Hippocampal formation (tissue), 2 donors: ENCODE measurements at regions not wholly inside any gene's neighbourhood (a gene's known extent, or its start where the extent isn't known, plus 50 kb on each side); places are given as distances from the start of the nearest gene placed in this dataset.

Source experiments
- DNase-seq, 2 donors: peaks; one replicate each; lab custom pipeline; 2025; lab: John Stamatoyannopoulos, UW

- no peak for DNase-seq
These were observed 1119.9 kb upstream of the AUTS2 start for GRCh38 chr7:68478326-68478725.

GRCh38 chr7:68482800-68483199 is 1115.5 kb upstream of the AUTS2 start:
- no peak for DNase-seq

GRCh38 chr7:68484731-68485130 is 1113.5 kb upstream of the AUTS2 start:
- no peak for DNase-seq

- no peak for DNase-seq
These were observed 1112.9 kb upstream of the AUTS2 start for GRCh38 chr7:68485253-68485917.

GRCh38 chr7:68488341-68489060 is 1109.8 kb upstream of the AUTS2 start:
- DNase-seq = no peak

GRCh38 chr7:68491523-68492358 is 1106.5 kb upstream of the AUTS2 start:
- no peak for DNase-seq

GRCh38 chr7:68492359-68492690 is 1106.0 kb upstream of the AUTS2 start:
- no peak for DNase-seq

GRCh38 chr7:68503400-68503799 is 1094.9 kb upstream of the AUTS2 start:
- no peak for DNase-seq

- DNase-seq = peak in 1 of 2 donors; percentile 5
These were observed 1093.6 kb upstream of the AUTS2 start for GRCh38 chr7:68504716-68505115.

GRCh38 chr7:68505721-68506120 is 1092.6 kb upstream of the AUTS2 start:
- DNase-seq = no peak

- DNase-seq = no peak
These were observed 1090.6 kb upstream of the AUTS2 start for GRCh38 chr7:68507668-68508067.

GRCh38 chr7:68509054-68509453 is 1089.2 kb upstream of the AUTS2 start:
- DNase-seq = no peak

GRCh38 chr7:68509603-68510002 is 1088.7 kb upstream of the AUTS2 start:
- no peak for DNase-seq

- peak in 1 of 2 donors; percentile 13 for DNase-seq
These were observed 1087.0 kb upstream of the AUTS2 start for GRCh38 chr7:68511281-68511680.

GRCh38 chr7:68512466-68512865 is 1085.8 kb upstream of the AUTS2 start:
- no peak for DNase-seq

- DNase-seq = no peak
These were observed 1080.2 kb upstream of the AUTS2 start for GRCh38 chr7:68518060-68518459.

GRCh38 chr7:68524126-68524525 is 1074.1 kb upstream of the AUTS2 start:
- DNase-seq = no peak

GRCh38 chr7:68529221-68529620 is 1069.1 kb upstream of the AUTS2 start:
- no peak for DNase-seq

GRCh38 chr7:68535266-68535665 is 1063.0 kb upstream of the AUTS2 start:
- no peak for DNase-seq

GRCh38 chr7:68537051-68537773 is 1061.1 kb upstream of the AUTS2 start:
- DNase-seq = no peak

GRCh38 chr7:68537774-68538071 is 1060.6 kb upstream of the AUTS2 start:
- DNase-seq = no peak

GRCh38 chr7:68542831-68543230 is 1055.4 kb upstream of the AUTS2 start:
- DNase-seq = no peak
